Astrocyte of the spinal cord (primary cell): ENCODE measurements at regions not wholly inside any gene's neighbourhood (a gene's known extent, or its start where the extent isn't known, plus 50 kb on each side); places are given as distances from the start of the nearest gene placed in this dataset.
"Not testable (repeated sequence)": the region's sequence is repeated elsewhere in the genome, so short reads cannot be mapped to it uniquely, and the experiment has no call there.

Source experiments
- DNase-seq: peaks from one replicate; pipeline ENCODE4 v3.0.0; 2011; ENCODE audit warnings: low read depth, low spot score
- H3K4me3 ChIP-seq: 2 replicates; pipeline ENCODE4 v1.5.1; 2011; ENCODE audit warnings: low read depth, mild to moderate bottlenecking, low read length, moderate library complexity
- CTCF ChIP-seq: IDR thresholded peaks from 2 replicates; pipeline ENCODE4 v1.5.1; 2012; ENCODE audit warnings: low read depth, mild to moderate bottlenecking, low read length, inconsistent platforms
- in situ Hi-C: cut with HindIII; loops from 2 replicates; pipeline ENCODE4 v1.10.0; 2017; ENCODE audit warnings: low sequenced_read_pairs

- DNase-seq, result no peak
- in situ Hi-C loops, result no loop called here
- no peak for TF ChIP-seq CTCF
- H3K4me3 ChIP-seq, result no peak overlapping the region
Measured at GRCh38 chr6:23841116-23841515, 284.9 kb upstream of the NRSN1 start.

GRCh38 chr6:23842760-23843159, 283.3 kb upstream of the NRSN1 start:
- DNase-seq, result no peak
- no peak for TF ChIP-seq CTCF
- in situ Hi-C loops, result no loop called here

GRCh38 chr6:23851522-23851921, 274.5 kb upstream of the NRSN1 start:
- no peak for TF ChIP-seq CTCF
- H3K4me3 ChIP-seq, result no peak overlapping the region
- in situ Hi-C loops, result no loop called here
- DNase-seq, result no peak

More at GRCh38 chr6:23842760-23843159, 283.3 kb upstream of the NRSN1 start:
- no peak overlapping the region for H3K4me3 ChIP-seq

- H3K4me3 ChIP-seq, in situ Hi-C loops, DNase-seq: not testable (repeated sequence)
Measured at GRCh38 chr6:23853566-23854133, 272.4 kb upstream of the NRSN1 start.

GRCh38 chr6:23854154-23854553, 271.9 kb upstream of the NRSN1 start:
- DNase-seq, H3K4me3 ChIP-seq, in situ Hi-C loops: not testable (repeated sequence)

GRCh38 chr6:23855497-23856116, 270.4 kb upstream of the NRSN1 start:
- DNase-seq, result no peak
- no peak for TF ChIP-seq CTCF
- in situ Hi-C loops, result no loop called here

GRCh38 chr6:23870496-23870895, 255.5 kb upstream of the NRSN1 start:
- no peak for TF ChIP-seq CTCF
- in situ Hi-C loops, result no loop called here
- no peak for DNase-seq
- no peak overlapping the region for H3K4me3 ChIP-seq

More at GRCh38 chr6:23855497-23856116, 270.4 kb upstream of the NRSN1 start:
- H3K4me3 ChIP-seq, result no peak overlapping the region
